Astrocyte of the hippocampus (primary cell): ENCODE measurements at regions not wholly inside any gene's neighbourhood (a gene's known extent, or its start where the extent isn't known, plus 50 kb on each side); places are given as distances from the start of the nearest gene placed in this dataset.
"Not testable (repeated sequence)": the region's sequence is repeated elsewhere in the genome, so short reads cannot be mapped to it uniquely, and the experiment has no call there.

Experiments used
- DNase-seq: peaks from one replicate; pipeline ENCODE4 v3.0.0; 2011; ENCODE audit warnings: low read depth, low spot score

DNA sequence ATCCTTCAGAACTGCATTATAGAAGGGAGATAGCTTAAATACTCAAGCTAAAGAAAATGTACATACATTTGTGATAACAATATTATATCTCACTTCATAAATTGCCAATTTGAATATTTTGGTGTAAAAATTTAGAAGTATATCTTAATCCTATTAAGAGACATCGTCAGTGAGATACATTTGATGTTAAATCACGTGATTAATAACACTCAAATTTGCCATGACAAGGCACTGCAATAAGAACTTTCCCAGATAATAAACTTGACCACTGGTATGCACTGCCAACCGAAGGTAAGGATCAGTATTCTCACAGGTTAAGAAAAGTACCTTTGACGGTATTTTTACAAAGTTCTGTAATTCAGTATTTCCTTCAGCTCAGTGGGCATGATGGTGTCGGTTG lies 764.7 kb upstream of the FRG1 start:
- DNase-seq, result no peak

DNA sequence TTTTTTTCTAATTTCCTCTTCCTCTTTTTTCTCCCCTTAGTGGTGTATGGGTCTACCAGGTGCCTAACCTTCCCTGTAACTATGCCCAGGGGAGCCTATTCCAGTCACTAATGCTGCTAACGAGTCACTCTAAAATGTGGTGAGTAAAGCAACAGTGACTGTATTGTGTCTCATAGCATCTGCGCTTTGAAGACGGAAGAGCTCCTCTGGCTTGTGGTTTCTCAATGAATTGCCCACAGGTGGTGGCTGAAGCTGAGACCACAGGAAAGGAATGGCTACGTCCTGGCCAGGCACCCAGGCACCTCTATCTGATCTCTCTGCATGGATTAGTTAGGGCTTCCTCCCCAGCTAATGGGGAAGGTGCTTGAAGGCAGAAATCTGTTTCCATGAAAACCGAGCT lies 763.5 kb upstream of the FRG1 start:
- DNase-seq, result peak; percentile 38

DNA sequence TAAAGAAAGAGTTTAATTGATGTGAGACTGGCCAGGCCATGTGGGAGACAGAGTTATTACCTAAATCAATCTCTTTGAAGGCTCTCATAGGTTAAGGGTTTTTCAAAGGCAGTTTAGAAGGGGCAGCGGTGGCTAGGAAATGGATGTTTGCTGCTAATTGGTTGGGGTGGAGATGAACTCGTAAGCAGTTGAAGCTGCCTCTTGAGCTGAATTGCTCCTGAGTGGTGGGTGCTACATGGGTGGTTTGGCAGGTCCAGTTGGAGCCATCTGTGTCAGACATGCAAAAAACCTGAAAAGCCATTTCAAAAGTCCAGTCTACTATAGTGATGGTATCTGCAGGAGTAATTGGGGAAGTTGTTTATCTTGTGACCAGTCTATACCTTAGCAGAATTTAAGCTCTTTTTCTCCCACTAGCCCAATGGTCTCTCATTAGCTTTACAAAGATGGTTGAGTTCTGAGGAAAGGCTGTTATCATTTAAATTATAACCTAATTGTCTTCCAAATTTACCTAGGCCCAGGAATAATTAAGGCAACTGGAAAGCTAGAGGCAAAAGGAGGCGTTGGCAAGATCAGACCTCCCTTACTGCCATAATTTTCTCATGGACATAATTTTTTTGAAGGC lies 762.4 kb upstream of the FRG1 start:
- no peak for DNase-seq

DNA sequence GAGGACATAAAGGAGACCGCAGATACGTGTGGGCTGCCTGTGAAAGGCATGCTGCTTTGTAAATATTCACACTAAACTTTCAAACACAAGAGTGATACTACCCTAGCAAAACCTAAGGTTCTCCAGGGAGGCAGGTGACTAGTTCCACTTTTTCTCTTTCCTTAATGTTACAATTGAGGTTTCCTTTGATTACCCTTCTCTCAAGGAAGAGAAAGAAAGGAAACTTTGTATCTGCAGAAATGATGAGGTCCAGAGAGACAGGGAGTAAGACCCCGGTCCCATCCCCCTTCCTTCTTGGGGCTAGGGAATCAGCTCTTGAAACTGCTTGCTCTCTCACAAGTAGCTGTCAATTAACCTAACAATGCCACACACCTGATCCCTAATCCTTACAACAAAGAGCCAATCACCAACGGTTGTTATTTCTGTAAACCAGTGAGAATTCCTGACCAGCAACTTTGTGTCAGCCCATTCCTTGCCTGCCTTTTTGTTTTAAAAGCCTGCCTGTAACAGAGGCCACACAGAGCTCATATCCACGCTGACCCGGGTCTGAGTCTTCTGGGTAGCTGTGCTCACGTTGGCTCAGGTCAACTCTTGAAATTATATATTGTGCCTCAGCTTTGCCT lies 754.8 kb upstream of the FRG1 start:
- DNase-seq, result no peak

DNA sequence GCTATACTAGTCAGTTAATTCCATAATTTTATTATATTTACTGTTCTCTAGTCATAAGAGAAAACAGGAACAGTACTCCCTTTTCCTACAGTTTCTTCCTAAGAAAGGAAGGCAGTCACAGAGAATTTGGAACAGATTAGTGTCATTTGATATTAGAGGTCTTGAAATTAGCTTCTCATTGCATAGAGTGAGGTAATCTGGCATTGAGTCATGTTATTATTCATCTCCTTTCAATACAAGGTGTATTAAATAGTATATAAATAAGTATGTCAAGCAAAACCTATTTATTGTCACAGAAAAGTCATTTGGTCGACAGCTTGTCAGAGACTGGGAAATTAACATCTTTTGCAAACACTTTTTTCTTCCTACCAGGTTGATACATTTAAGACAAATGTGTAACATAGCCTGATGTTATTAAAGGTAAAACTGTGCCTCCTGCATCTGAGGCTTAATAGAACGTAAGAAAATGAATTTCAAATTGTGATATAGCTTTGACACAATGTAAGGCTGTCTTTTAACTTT lies 753.1 kb upstream of the FRG1 start:
- no peak for DNase-seq

DNA sequence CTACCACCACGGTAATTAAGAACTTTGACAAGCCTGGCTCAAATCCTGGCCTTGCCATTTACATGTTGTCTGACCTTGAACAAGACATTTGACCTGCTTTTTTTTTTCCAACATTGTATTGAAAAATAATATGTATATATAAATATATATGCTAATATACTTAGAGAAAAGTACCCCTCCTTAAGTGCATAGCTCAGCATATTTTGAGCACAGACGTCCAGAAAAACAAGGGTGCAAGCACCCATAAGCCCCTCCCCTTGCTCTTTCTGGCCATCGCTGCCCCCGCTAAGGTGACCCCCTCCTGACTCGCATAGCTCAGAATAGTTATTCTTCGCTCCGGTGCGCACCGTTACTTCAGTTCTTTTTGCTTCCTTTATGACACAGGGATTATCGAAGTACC lies 742.0 kb upstream of the FRG1 start:
- DNase-seq, result no peak

DNA sequence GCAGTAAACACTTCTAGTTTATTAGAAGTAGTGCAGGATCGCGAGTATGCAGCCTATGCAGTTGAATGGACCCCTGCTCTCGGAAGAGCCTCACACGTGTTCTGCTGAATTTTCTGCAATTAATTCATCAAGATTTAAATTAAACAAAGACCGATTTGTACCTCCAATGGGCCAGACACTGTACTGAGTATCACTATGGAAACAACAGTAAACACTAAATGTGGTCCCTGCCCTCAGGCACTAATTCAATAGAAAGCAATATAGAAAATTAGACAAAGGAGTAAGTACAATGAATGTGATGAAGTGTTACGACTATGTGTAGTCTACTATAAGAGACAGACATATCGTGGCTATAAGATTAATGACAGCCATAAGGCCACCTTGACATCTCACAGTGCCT lies 740.3 kb upstream of the FRG1 start:
- no peak for DNase-seq

DNA sequence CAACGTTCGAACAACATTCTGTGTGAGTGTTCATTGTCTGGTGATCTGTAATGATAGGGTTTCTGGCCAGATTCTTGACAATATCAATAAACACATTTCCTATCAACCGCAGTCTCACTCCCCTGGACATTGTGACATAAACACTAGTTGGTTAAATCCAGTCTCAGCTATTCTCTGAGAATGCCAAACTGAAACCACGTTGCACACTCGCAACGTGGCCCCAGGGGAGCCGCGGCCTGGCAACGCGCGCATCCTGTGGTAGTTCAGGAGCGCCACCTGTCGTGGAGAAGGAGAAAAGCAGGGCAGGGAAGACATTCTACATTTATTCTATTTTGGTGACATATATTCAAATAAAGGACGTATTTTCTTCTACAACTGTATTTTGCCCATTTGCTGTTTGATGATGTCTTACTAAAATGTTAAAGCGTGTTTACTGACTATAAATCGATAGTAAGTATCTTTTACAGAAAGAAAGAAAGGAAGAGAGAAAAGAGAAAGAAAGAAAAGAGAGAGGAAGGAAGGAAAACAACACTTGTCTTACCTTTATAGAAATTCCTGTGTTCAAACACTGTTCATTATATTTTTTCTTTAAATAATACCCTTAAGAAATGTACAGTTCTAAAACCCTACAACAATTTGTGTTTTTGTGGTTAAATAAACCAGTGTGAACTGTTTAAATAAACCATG lies 738.3 kb upstream of the FRG1 start:
- peak; percentile 90 for DNase-seq

DNA sequence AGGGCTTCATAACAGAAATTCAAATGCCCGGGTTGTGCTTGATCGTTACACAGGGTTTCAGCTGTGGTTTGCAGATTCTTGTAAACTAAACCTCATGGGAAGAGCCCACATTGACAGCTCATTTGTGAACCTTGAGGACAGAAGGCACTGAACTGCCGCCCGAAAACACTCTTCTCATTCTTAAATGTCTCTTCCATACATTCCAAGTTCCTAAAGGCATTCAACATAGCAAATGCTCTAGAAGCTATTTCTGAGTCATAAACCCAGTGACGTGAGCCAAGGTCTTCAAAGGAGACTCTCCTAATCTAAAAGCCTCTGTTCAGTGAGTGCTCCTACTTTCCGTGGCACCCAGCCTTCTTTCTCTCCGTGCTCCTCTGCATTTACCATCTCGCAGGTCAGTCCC lies 737.8 kb upstream of the FRG1 start:
- DNase-seq, result peak; percentile 67

DNA sequence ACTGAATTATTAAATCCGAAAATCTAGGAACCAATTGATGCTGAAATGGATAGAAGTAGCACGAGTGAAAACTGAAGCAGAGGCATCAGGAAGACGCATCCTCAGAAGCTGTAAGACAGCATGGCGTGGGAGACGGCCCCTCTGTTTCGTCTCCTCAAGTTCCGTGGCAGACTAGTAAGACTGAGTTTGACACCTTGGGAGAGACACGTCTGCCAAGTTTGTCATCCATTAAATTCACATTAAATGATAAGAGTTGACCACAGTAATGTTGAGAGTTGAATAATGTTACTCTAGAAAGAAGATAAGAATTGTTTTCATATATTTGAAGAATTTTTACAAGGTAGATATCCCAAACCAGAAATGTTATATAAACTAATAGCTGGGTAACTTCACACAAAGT lies 736.1 kb upstream of the FRG1 start:
- peak; percentile 34 for DNase-seq

DNA sequence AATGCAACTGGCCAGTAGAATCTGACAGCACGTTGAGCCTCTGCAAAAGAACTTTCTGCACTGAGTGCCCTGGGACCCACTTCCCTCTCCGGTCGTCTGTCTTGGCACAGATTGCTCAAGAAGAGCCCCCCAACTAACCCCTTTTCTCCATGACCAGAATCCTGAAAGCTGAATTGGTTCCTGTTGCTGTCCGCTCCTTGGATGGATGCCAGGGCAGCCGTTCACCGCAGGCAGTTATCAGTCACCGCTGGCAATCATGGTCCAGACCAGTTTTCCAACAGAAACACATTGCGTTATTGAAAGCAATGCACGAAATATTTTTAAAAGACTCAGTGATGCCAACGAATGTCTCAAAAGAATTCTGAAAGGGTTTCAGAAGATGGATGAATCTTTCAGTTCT lies 733.7 kb upstream of the FRG1 start:
- no peak for DNase-seq

DNA sequence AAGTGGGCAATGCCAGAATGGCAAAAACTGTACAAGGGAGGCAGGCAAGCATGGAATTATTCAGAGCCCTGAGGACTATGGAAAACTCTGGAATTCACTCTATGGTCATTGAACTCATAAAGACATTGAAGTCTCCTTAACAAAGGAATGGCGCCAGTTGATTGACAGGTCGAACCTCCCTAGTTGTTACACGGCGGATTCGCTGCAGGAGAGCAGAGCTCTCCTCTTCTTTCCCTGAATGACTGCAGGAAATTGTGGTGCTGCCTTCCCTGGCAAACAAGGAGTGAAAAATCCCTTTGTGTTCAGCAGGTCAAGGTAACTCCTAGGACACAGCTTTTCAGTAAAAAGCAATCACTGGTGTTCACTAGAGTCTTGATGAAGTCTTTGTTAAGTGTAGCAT lies 732.8 kb upstream of the FRG1 start:
- DNase-seq, result no peak

DNA sequence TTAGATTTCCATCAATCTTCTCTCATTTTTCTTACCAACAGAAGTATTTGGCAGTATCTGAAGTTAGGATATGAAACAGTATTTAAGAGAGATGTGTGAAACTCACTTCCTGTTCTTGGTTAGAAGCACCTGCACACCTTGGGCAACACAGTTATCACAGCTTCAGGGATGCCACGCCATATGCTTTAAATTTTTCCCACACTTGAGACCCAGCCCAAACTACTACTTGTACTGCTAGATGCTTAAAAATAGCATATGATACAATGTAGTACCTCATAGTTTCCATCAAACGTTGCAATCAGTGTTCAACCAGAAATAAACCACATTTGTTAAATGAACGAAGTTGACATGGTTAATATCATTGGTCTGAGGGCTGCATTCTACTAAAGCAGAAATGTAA lies 725.1 kb upstream of the FRG1 start:
- no peak for DNase-seq

DNA sequence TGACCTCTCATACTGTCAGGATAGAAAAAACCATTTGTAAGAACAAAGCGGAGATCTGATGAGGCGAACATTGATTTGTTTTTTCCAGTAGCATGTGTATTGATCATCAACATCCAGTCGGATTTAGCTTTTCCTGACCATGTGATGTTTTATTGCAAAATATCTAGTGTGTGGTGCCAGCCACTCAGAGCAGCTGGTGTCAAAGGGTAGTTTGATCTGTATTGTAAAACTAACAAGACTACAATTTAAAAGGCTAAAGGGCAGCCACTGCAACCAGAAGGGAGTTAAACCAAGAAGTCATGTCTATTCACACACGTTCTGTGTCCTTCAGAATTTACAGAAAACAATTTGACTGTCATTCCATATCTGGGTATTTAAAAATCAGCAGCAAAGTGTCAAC lies 719.0 kb upstream of the FRG1 start:
- DNase-seq, result no peak

DNA sequence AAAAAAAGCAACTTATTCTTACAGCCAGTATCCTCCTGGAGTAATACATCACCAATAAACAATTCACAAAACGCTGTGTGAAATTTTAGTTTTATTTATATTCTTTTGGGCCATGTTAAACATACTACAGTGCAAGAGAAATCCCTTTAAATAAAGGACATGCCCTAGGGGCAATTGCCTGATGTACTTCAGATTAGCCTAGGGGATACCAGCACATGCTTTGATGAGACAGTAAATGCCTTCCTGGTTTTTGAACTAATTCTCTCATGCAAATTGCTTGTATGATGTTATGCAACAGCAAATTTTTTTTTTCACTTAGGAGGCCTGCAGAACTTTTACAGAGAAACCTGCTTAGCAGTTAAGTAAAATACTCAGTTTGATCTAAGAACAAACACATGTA lies 711.9 kb upstream of the FRG1 start:
- no peak for DNase-seq

DNA sequence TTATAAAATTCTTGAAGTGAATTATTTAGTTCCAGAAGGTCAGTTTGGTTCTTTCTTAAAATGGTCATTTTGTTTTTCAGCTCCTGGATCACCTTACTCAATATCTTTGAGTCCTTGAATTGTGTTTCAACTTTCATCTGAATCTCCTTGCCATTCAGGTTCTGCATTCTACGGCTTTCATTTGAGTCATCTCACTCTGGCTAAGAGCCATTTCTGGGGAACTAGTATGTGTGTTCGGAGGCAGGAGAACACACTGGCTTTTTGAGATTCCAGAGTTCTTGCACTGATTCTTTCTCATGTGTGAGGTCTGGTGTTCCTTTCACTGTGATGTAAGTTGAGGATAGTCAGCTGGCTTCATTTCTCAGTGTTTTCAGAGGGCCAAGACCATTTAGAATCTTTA lies 708.4 kb upstream of the FRG1 start:
- peak; percentile 46 for DNase-seq

DNA sequence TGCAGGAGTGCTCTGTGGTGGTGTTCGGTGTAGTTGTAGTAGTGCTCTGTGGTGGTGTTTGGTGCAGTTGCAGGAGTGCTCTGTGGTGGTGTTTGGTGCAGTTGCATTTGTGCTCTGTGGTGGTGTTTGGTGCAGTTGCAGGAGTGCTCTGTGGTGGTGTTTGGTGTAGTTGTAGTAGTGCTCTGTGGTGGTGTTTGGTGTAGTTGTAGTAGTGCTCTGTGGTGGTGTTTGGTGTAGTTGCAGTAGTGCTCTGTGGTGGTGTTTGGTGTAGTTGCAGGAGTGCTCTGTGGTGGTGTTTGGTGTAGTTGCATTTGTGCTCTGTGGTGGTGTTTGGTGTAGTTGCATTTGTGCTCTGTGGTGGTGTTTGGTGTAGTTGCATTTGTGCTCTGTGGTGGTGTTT lies 706.9 kb upstream of the FRG1 start:
- not testable (repeated sequence) for DNase-seq

DNA sequence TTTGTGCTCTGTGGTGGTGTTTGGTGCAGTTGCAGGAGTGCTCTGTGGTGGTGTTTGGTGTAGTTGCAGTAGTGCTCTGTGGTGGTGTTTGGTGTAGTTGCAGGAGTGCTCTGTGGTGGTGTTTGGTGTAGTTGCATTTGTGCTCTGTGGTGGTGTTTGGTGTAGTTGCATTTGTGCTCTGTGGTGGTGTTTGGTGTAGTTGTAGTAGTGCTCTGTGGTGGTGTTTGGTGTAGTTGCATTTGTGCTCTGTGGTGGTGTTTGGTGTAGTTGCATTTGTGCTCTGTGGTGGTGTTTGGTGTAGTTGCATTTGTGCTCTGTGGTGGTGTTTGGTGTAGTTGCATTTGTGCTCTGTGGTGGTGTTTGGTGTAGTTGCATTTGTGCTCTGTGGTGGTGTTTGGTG lies 705.7 kb upstream of the FRG1 start:
- not testable (repeated sequence) for DNase-seq

DNA sequence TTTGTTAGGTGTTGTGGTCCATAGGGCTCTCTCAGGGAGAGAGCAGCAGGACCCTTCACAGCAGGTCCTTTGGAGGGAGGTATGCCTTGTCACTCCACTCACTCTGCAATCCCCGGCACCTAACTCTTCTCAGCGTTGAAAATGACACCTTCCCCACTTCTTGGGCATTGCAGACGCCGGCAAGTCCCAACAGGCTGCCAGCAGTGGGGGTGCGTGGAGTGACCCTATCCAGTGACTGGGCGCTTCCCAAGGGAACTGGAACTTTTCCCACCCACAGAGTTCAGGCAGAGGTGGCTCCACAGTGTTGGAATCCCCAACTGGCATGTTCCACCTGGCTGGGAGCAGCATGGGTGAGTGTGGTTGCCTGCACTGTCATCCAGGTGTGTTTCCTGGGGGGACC lies 705.1 kb upstream of the FRG1 start:
- DNase-seq, result no peak

DNA sequence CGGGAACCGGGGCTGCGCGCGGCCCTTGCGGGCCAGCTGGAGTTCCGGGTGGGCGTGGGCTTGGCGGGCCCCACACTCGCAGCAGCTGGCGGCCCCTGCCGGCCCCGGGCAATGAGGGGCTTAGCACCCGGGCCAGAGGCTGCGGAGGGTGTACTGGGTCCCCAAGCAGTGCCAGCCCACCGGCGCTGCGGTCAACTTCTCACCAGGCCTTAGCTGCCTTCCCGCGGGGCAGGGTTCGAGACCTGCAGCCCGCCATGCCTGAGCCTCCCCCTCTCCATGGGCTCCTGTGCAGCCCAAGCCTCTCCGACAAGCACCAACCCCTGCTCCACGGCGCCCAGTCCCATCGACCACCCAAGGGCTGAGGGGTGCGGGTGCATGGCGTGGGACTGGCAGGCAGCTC lies 704.4 kb upstream of the FRG1 start:
- not testable (repeated sequence) for DNase-seq

DNA sequence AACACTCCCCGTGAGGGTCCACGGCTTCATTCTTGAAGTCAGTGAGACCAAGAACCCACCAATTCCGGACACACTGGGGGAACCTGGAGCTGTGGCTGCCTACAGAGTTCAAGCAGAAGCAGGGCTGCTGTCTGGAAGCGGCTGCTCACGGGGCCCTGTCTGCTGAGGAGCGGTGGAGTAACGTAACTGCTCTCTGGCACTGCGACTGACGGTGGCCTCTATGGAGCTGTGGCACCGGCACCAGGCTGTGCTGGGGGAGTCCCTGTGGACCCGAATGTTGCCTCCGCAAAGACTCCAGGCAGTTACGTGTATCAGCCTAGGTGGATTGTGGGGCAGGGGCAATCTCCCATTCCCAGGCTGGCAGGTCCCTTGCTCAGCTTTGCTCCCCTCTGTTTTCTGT lies 703.3 kb upstream of the FRG1 start:
- DNase-seq, result no peak

DNA sequence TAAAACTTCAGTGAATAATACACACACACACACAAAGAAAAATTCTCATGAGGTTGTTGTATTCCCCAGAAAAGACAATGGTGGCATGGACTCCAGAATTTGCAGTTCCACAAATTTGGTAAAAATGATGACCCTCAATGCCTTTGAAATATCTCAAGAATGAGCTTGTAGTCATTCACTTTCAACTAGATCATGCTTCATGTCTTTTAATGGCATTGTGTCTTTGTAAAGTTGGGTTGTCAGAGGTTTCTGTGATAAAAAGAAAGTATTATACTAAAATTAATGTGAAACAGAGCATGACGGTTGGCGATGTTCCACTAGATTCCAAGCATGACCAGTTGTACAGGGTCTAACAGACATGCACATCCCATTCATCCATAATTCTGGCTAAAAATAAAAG lies 685.0 kb upstream of the FRG1 start:
- no peak for DNase-seq

DNA sequence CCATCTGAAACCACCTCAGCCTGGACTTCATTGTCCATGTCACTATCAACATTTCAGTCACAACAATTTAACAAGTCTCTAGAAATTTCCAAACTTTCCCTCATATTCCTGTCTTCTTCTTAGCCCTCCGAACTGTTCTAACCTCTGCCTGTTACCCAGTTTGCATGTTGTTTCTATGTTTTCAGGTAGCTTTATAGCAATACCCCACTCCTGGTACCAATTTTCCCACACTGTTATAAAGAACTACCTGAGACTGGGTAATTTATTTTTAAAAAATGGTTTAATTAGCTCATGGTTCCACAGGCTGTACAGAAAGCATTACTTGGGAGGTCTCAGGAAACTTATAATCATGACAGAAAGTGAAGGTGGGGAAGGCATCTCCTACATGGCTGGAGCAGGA lies 679.2 kb upstream of the FRG1 start:
- no peak for DNase-seq
